ENCODE measurements at regions not wholly inside any gene's neighbourhood (a gene's known extent, or its start where the extent isn't known, plus 50 kb on each side); places are given as distances from the start of the nearest gene placed in this dataset.

DNA sequence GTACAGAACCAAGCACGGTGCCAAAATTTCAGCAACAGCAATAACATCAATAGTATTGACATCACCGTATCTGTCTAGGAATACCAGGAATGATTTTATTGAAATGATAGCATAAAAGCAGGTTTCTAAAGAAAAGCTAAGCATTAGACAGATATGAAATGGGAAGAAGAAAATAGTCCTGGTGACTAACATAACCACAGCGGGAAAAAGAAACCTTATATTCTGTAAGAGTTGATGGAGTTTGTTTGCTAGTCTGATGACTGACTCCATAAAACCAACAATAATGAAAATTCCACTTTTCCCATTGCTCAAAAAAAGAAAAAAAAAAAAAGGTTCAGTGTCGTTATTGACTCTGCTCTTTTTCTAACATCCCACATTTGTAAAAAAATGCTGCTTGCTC is 668.3 kb downstream of the IPMK start:
- TF ChIP-seq POLR2AphosphoS5 (IDR thresholded peaks at IDR 0.05; ENCODE audit: low read depth) = no peak
- no peak for TF ChIP-seq STAT1 (IDR thresholded peaks at IDR 0.05; ENCODE audit: unreplicated experiment)
- TF ChIP-seq CREB1 (CRISPR knock-in tag; IDR thresholded peaks at IDR 0.05; ENCODE audit: low read depth) = no peak
